HepG2 (cell line): ENCODE measurements at regions not wholly inside any gene's neighbourhood (a gene's known extent, or its start where the extent isn't known, plus 50 kb on each side); places are given as distances from the start of the nearest gene placed in this dataset.

ENCODE experiments used
- ATAC-seq: fragments of 200-7000 bp; cut with Tn5 transposase; 3 replicates; pipeline ENCODE4 v1.9.1; 2020; ENCODE audit warnings: mild to moderate bottlenecking, moderate library complexity
- BruUV-seq: library from RNA; stranded (reverse); fragments of 400-500 nt; replicated peaks from 2 replicates; lab custom pipeline; 2021; lab: Mats Ljungman, UMichigan
- CTCF ChIA-PET: fragments of 300-600 bp; formaldehyde crosslinking; extraction: SDS; loops from one replicate; lab custom pipeline; 2021; ENCODE audit warnings: low total read pairs, inconsistent platforms, low intra/inter-chr PET ratio; lab: Yijun Ruan, JAX
- POLR2A ChIA-PET: fragments of 350-600 bp; sonication (Branson Sonifier 250); formaldehyde crosslinking; loops from one replicate; lab custom pipeline; 2020; ENCODE audit warnings: antibody characterized with exemption, inconsistent platforms; lab: Yijun Ruan, JAX
- DNase-seq: peaks from one replicate; pipeline ENCODE4 v3.0.0-alpha.2; 2015; ENCODE audit warnings: low spot score
- FAIRE-seq: peaks from 3 replicates; lab custom pipeline; 2011; peaks lifted over from hg19 to GRCh38; lab: Jason Lieb, UNC
- H2AFZ ChIP-seq: one replicate; pipeline ENCODE4 v1.6.1; 2011; ENCODE audit warnings: low read length, inconsistent platforms
- H3K27ac ChIP-seq: fragments of 300-600 bp; 3 replicates; pipeline ENCODE4 v1.8.0; 2011; ENCODE audit warnings: mixed run types, mild to moderate bottlenecking, mixed read lengths, low read length, inconsistent platforms; ENCODE audit not compliant: insufficient read depth; ENCODE audit errors: extremely low read length
- H3K27me3 ChIP-seq, 2 experiments: fragments of 200-600 bp in 1 of 2; 2 replicates in 1 of 2; 3 replicates in 1 of 2; pipeline versions ENCODE4 v1.6.0 to v1.8.0; 2011; ENCODE audit warnings: low read length in 2 of 2, mild to moderate bottlenecking in 2 of 2, moderate library complexity in 2 of 2, inconsistent platforms in 1 of 2; ENCODE audit not compliant: insufficient read depth in 2 of 2, control insufficient read depth in 1 of 2
- H3K36me3 ChIP-seq, 2 experiments: fragments of 200-600 bp in 1 of 2; replicated peaks in 1 of 2; 2 replicates in 1 of 2; 3 replicates in 1 of 2; pipeline versions ENCODE4 v1.5.1 to v1.8.0; 2011; ENCODE audit warnings: low read length in 2 of 2, inconsistent platforms in 1 of 2; ENCODE audit not compliant: insufficient read depth in 2 of 2, control insufficient read depth in 1 of 2
- H3K4me1 ChIP-seq: 2 replicates; pipeline ENCODE4 v1.5.1; 2012; ENCODE audit warnings: low read length, inconsistent platforms; ENCODE audit not compliant: insufficient read depth
- H3K4me2 ChIP-seq: 2 replicates; pipeline ENCODE4 v1.6.0; 2011; ENCODE audit warnings: low read depth, low read length, inconsistent platforms
- H3K4me3 ChIP-seq, 3 experiments: fragments of 200-600 bp in 1 of 3; sonication (generic), shearing (Covaris generic) in 1 of 3; replicated peaks in 1 of 3; 2 replicates each; pipeline ENCODE4 v1.5.1; 2011 to 2016; ENCODE audit warnings: low read length in 3 of 3, inconsistent platforms in 2 of 3, low read depth in 2 of 3, mild to moderate bottlenecking in 2 of 3, control low read depth in 1 of 3, mixed read lengths in 1 of 3; ENCODE audit not compliant: insufficient read depth in 1 of 3
- H3K79me2 ChIP-seq: one replicate; pipeline ENCODE4 v1.6.1; 2011; ENCODE audit warnings: low read length, inconsistent platforms; ENCODE audit not compliant: insufficient read depth
- H3K9ac ChIP-seq: 2 replicates; pipeline ENCODE4 v1.6.0; 2011; ENCODE audit warnings: mild to moderate bottlenecking, low read depth, low read length, inconsistent platforms; ENCODE audit not compliant: insufficient read depth
- H3K9me3 ChIP-seq: 2 replicates; pipeline ENCODE4 v1.5.1; 2012; ENCODE audit warnings: mild to moderate bottlenecking, low read length
- H4K20me1 ChIP-seq: 2 replicates; pipeline ENCODE4 v1.6.0; 2011; ENCODE audit warnings: inconsistent platforms, mild to moderate bottlenecking, low read length, moderate library complexity; ENCODE audit not compliant: insufficient read depth
- HNRNPUL1 ChIP-seq: fragments of 200-400 bp; formaldehyde crosslinking; IDR thresholded peaks from 2 replicates; pipeline ENCODE4 v1.6.1; 2017; ENCODE audit warnings: low read depth, mild to moderate bottlenecking, low read length, moderate library complexity
- REPIN1 ChIP-seq: sonication (generic); formaldehyde crosslinking; IDR thresholded peaks from 2 replicates; pipeline ENCODE4 v1.8.0; 2022; ENCODE audit warnings: missing genetic modification reagents, low read depth, mild to moderate bottlenecking, borderline replicate concordance
- SKI ChIP-seq: fragments of 450-650 bp; IDR thresholded peaks from one replicate; pipeline ENCODE4 v1.6.1; 2018; ENCODE audit warnings: mild to moderate bottlenecking; ENCODE audit not compliant: partially characterized antibody
- ZBTB8A ChIP-seq: sonication (generic); formaldehyde crosslinking; IDR thresholded peaks from 2 replicates; pipeline ENCODE4 v1.4.0; 2020; ENCODE audit warnings: mild to moderate bottlenecking, low read depth, missing genetic modification reagents, borderline replicate concordance
- ZNF136 ChIP-seq: sonication (generic); formaldehyde crosslinking; IDR thresholded peaks from 2 replicates; pipeline ENCODE4 v1.8.1; 2022; ENCODE audit warnings: low read depth, mild to moderate bottlenecking, moderate library complexity, missing genetic modification reagents
- ZNF781 ChIP-seq: sonication (generic); formaldehyde crosslinking; IDR thresholded peaks from 2 replicates; pipeline ENCODE4 v1.5.1; 2020; ENCODE audit warnings: borderline replicate concordance, mild to moderate bottlenecking, missing genetic modification reagents; ENCODE audit errors: not compliant biosample characterization
- WGBS: methylation state at CpG from one replicate; pipeline ENCODE4 v1.1.6; 2017; ENCODE audit warnings: low lambda C conversion rate; 5-methylcytosine and 5-hydroxymethylcytosine counted together
- in situ Hi-C: cut with HindIII; loops from 2 replicates; pipeline ENCODE4 v1.10.0; 2017; ENCODE audit warnings: low pct_unique_long_range_greater_than_20kb; ENCODE audit not compliant: extremely low pct_ligation_motif_present
- intact Hi-C: fragments of 100-400 bp; cut with micrococcal nuclease; formaldehyde crosslinking; loops from one replicate; pipeline ENCODE4 v1.10.0; 2022; ENCODE audit not compliant: unreplicated experiment
- TF ChIP-seq, protein P1 (sequence below): sonication (generic); formaldehyde crosslinking; IDR thresholded peaks from 2 replicates; pipeline ENCODE4 v1.5.1; 2020; ENCODE audit warnings: missing genetic modification reagents, mild to moderate bottlenecking, borderline replicate concordance
- TF ChIP-seq, protein P2 (sequence below): sonication (generic); formaldehyde crosslinking; IDR thresholded peaks from 2 replicates; pipeline ENCODE4 v1.8.1; 2022; ENCODE audit warnings: mild to moderate bottlenecking, missing genetic modification reagents

GRCh38 chr10:108132303-108132702, 967.8 kb upstream of the SORCS1 start:
- in situ Hi-C loops (no loop called here), intact Hi-C loops (no loop called here)
- H2AFZ ChIP-seq = no peak overlapping the region
- 0% methylated on average over 2 of the region's 2 CpGs for WGBS
- POLR2A ChIA-PET = no interaction called here
- no peak for DNase-seq
- H3K4me2 ChIP-seq = no peak overlapping the region
- TF ChIP-seq, protein P1, sequence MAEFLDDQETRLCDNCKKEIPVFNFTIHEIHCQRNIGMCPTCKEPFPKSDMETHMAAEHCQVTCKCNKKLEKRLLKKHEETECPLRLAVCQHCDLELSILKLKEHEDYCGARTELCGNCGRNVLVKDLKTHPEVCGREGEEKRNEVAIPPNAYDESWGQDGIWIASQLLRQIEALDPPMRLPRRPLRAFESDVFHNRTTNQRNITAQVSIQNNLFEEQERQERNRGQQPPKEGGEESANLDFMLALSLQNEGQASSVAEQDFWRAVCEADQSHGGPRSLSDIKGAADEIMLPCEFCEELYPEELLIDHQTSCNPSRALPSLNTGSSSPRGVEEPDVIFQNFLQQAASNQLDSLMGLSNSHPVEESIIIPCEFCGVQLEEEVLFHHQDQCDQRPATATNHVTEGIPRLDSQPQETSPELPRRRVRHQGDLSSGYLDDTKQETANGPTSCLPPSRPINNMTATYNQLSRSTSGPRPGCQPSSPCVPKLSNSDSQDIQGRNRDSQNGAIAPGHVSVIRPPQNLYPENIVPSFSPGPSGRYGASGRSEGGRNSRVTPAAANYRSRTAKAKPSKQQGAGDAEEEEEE (CRISPR knock-in tag) = no peak
- TF ChIP-seq ZBTB8A (CRISPR knock-in tag) (no peak), HNRNPUL1 (no peak), ZNF136 (CRISPR knock-in tag) (no peak), ZNF781 (CRISPR knock-in tag) (no peak), REPIN1 (CRISPR knock-in tag) (no peak), SKI (no peak)
- TF ChIP-seq, protein P2, sequence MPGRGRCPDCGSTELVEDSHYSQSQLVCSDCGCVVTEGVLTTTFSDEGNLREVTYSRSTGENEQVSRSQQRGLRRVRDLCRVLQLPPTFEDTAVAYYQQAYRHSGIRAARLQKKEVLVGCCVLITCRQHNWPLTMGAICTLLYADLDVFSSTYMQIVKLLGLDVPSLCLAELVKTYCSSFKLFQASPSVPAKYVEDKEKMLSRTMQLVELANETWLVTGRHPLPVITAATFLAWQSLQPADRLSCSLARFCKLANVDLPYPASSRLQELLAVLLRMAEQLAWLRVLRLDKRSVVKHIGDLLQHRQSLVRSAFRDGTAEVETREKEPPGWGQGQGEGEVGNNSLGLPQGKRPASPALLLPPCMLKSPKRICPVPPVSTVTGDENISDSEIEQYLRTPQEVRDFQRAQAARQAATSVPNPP = no peak
- TF ChIP-seq, all 625 proteins: peak for 0
- CTCF ChIA-PET = no interaction called here
- no peak for ATAC-seq
- H3K4me1 ChIP-seq = no peaks in the 10 kb centered on the region
- H3K27me3 ChIP-seq = no peaks in the 10 kb centered on the region
- no peak overlapping the region for H3K9ac ChIP-seq
- BruUV-seq = no TSS peak
- no peaks in the 10 kb centered on the region for H3K36me3 ChIP-seq
- no peaks in the 10 kb centered on the region for H3K79me2 ChIP-seq
- H4K20me1 ChIP-seq = no peaks in the 10 kb centered on the region
- no peak overlapping the region for H3K27ac ChIP-seq
- no peak overlapping the region for H3K4me3 ChIP-seq
- peaks cover 73% of the 10 kb centered on the region for H3K9me3 ChIP-seq
- FAIRE-seq = no peak
